Activated naive CD8-positive, alpha-beta T cell (primary cell): ENCODE measurements at regions not wholly inside any gene's neighbourhood (a gene's known extent, or its start where the extent isn't known, plus 50 kb on each side); places are given as distances from the start of the nearest gene placed in this dataset.
"Not testable (repeated sequence)": the region's sequence is repeated elsewhere in the genome, so short reads cannot be mapped to it uniquely, and the experiment has no call there.

ENCODE experiments used
- H3K27ac Mint-ChIP-seq: one replicate; pipeline ENCODE4 v1.8.0; 2021; ENCODE audit warnings: mixed read lengths
- H3K27me3 Mint-ChIP-seq: one replicate; pipeline ENCODE4 v1.8.0; 2021; ENCODE audit warnings: mixed read lengths
- H3K36me3 Mint-ChIP-seq: one replicate; pipeline ENCODE4 v1.8.0; 2021; ENCODE audit warnings: mixed read lengths
- H3K4me1 Mint-ChIP-seq: one replicate; pipeline ENCODE4 v1.8.0; 2021; ENCODE audit warnings: low read depth, mixed read lengths
- H3K4me3 Mint-ChIP-seq: one replicate; pipeline ENCODE4 v1.8.0; 2021; ENCODE audit warnings: mild to moderate bottlenecking, mixed read lengths
- H3K9me3 Mint-ChIP-seq: one replicate; pipeline ENCODE4 v1.8.0; 2021; ENCODE audit warnings: low read depth, mixed read lengths

GRCh38 chr7:159335181-159335926 lies 190.7 kb upstream of the VIPR2 start:
- not testable (repeated sequence) for H3K9me3 Mint-ChIP-seq, H3K27ac Mint-ChIP-seq, H3K4me1 Mint-ChIP-seq, H3K27me3 Mint-ChIP-seq, H3K4me3 Mint-ChIP-seq, H3K36me3 Mint-ChIP-seq

GRCh38 chr7:159332854-159333479 lies 188.3 kb upstream of the VIPR2 start:
- H3K9me3 Mint-ChIP-seq, H3K4me1 Mint-ChIP-seq, H3K27me3 Mint-ChIP-seq, H3K4me3 Mint-ChIP-seq, H3K36me3 Mint-ChIP-seq, H3K27ac Mint-ChIP-seq: not testable (repeated sequence)

GRCh38 chr7:159331462-159331861 lies 186.8 kb upstream of the VIPR2 start:
- H3K4me1 Mint-ChIP-seq, result no peaks in the 10 kb centered on the region
- no peak overlapping the region for H3K4me3 Mint-ChIP-seq
- peaks cover 5% of the 10 kb centered on the region for H3K27me3 Mint-ChIP-seq
- no peak overlapping the region for H3K27ac Mint-ChIP-seq
- peaks cover 11% of the 10 kb centered on the region for H3K9me3 Mint-ChIP-seq
- H3K36me3 Mint-ChIP-seq, result peaks cover 2% of the 10 kb centered on the region

GRCh38 chr7:159329818-159330378 lies 185.2 kb upstream of the VIPR2 start:
- H3K27ac Mint-ChIP-seq, result no peak overlapping the region
- H3K9me3 Mint-ChIP-seq, result peaks cover 16% of the 10 kb centered on the region
- H3K4me1 Mint-ChIP-seq, result no peaks in the 10 kb centered on the region
- no peak overlapping the region for H3K4me3 Mint-ChIP-seq
- peaks cover 9% of the 10 kb centered on the region for H3K27me3 Mint-ChIP-seq
- H3K36me3 Mint-ChIP-seq, result peaks cover 2% of the 10 kb centered on the region

GRCh38 chr7:159328096-159328495 lies 183.4 kb upstream of the VIPR2 start:
- peaks cover 18% of the 10 kb centered on the region for H3K9me3 Mint-ChIP-seq
- no peak overlapping the region for H3K27ac Mint-ChIP-seq
- peaks cover 13% of the 10 kb centered on the region for H3K27me3 Mint-ChIP-seq
- H3K36me3 Mint-ChIP-seq, result peaks cover 2% of the 10 kb centered on the region
- no peak overlapping the region for H3K4me3 Mint-ChIP-seq
- no peaks in the 10 kb centered on the region for H3K4me1 Mint-ChIP-seq

- H3K4me3 Mint-ChIP-seq, result no peak overlapping the region
- H3K27ac Mint-ChIP-seq, result no peak overlapping the region
Measured at GRCh38 chr7:159323359-159323758, 178.7 kb upstream of the VIPR2 start.

GRCh38 chr7:159321278-159321677 lies 176.6 kb upstream of the VIPR2 start:
- Mint-ChIP-seq H3K36me3 (no peaks in the 10 kb centered on the region), H3K27me3 (peaks cover 23% of the 10 kb centered on the region)

More at GRCh38 chr7:159323359-159323758, 178.7 kb upstream of the VIPR2 start:
- H3K4me1 Mint-ChIP-seq, result no peaks in the 10 kb centered on the region
- H3K27me3 Mint-ChIP-seq, result peaks cover 20% of the 10 kb centered on the region
- peaks cover 15% of the 10 kb centered on the region for H3K9me3 Mint-ChIP-seq
- H3K36me3 Mint-ChIP-seq, result no peaks in the 10 kb centered on the region

GRCh38 chr7:159318682-159319351 lies 174.2 kb upstream of the VIPR2 start:
- H3K9me3 Mint-ChIP-seq, result peaks cover 11% of the 10 kb centered on the region
- no peaks in the 10 kb centered on the region for H3K4me1 Mint-ChIP-seq
- H3K4me3 Mint-ChIP-seq, result no peak overlapping the region
- no peak overlapping the region for H3K27ac Mint-ChIP-seq
- peaks cover 15% of the 10 kb centered on the region for H3K27me3 Mint-ChIP-seq
- no peaks in the 10 kb centered on the region for H3K36me3 Mint-ChIP-seq

More at GRCh38 chr7:159321278-159321677, 176.6 kb upstream of the VIPR2 start:
- no peak overlapping the region for H3K27ac Mint-ChIP-seq
- H3K4me1 Mint-ChIP-seq, result no peaks in the 10 kb centered on the region
- peaks cover 21% of the 10 kb centered on the region for H3K9me3 Mint-ChIP-seq
- H3K4me3 Mint-ChIP-seq, result no peak overlapping the region

- Mint-ChIP-seq H3K4me1 (no peaks in the 10 kb centered on the region), H3K27ac (no peak overlapping the region), H3K27me3 (peaks cover 12% of the 10 kb centered on the region), H3K36me3 (no peaks in the 10 kb centered on the region), H3K4me3 (no peak overlapping the region), H3K9me3 (peaks cover 11% of the 10 kb centered on the region)
Measured at GRCh38 chr7:159317294-159317693, 172.6 kb upstream of the VIPR2 start.

GRCh38 chr7:159311172-159311494 lies 166.5 kb upstream of the VIPR2 start:
- peaks cover 7% of the 10 kb centered on the region for H3K27me3 Mint-ChIP-seq
- no peaks in the 10 kb centered on the region for H3K36me3 Mint-ChIP-seq
- no peak overlapping the region for H3K4me3 Mint-ChIP-seq
- H3K27ac Mint-ChIP-seq, result no peak overlapping the region
- H3K9me3 Mint-ChIP-seq, result no peaks in the 10 kb centered on the region
- H3K4me1 Mint-ChIP-seq, result no peaks in the 10 kb centered on the region

- H3K27ac Mint-ChIP-seq, result no peak overlapping the region
- no peaks in the 10 kb centered on the region for H3K9me3 Mint-ChIP-seq
- no peaks in the 10 kb centered on the region for H3K36me3 Mint-ChIP-seq
- no peaks in the 10 kb centered on the region for H3K4me1 Mint-ChIP-seq
- peaks cover 7% of the 10 kb centered on the region for H3K27me3 Mint-ChIP-seq
- no peak overlapping the region for H3K4me3 Mint-ChIP-seq
Measured at GRCh38 chr7:159310457-159311171, 165.9 kb upstream of the VIPR2 start.

- not testable (repeated sequence) for H3K4me3 Mint-ChIP-seq, H3K9me3 Mint-ChIP-seq, H3K27me3 Mint-ChIP-seq, H3K4me1 Mint-ChIP-seq, H3K36me3 Mint-ChIP-seq, H3K27ac Mint-ChIP-seq
Measured at GRCh38 chr7:159309214-159309613, 164.5 kb upstream of the VIPR2 start.

- no peaks in the 10 kb centered on the region for H3K36me3 Mint-ChIP-seq
- no peak overlapping the region for H3K4me3 Mint-ChIP-seq
- no peak overlapping the region for H3K27ac Mint-ChIP-seq
- no peaks in the 10 kb centered on the region for H3K4me1 Mint-ChIP-seq
- no peaks in the 10 kb centered on the region for H3K9me3 Mint-ChIP-seq
- H3K27me3 Mint-ChIP-seq, result peaks cover 2% of the 10 kb centered on the region
Measured at GRCh38 chr7:159306012-159306411, 161.3 kb upstream of the VIPR2 start.

GRCh38 chr7:159305185-159305584 lies 160.5 kb upstream of the VIPR2 start:
- H3K9me3 Mint-ChIP-seq, H3K4me1 Mint-ChIP-seq, H3K27me3 Mint-ChIP-seq, H3K27ac Mint-ChIP-seq, H3K36me3 Mint-ChIP-seq, H3K4me3 Mint-ChIP-seq: not testable (repeated sequence)

GRCh38 chr7:159303510-159303909 lies 158.8 kb upstream of the VIPR2 start:
- not testable (repeated sequence) for H3K27me3 Mint-ChIP-seq, H3K9me3 Mint-ChIP-seq, H3K4me3 Mint-ChIP-seq, H3K4me1 Mint-ChIP-seq, H3K27ac Mint-ChIP-seq, H3K36me3 Mint-ChIP-seq
